Ectodermal cell (in vitro differentiated cells): ENCODE measurements at regions not wholly inside any gene's neighbourhood (a gene's known extent, or its start where the extent isn't known, plus 50 kb on each side); places are given as distances from the start of the nearest gene placed in this dataset.

Source experiments
- H3K27ac ChIP-seq: 2 replicates; pipeline ENCODE4 v1.7.0; 2013; ENCODE audit warnings: mild to moderate bottlenecking, low read depth, low read length; ENCODE audit not compliant: insufficient read depth, poor library complexity, severe bottlenecking
- H3K27me3 ChIP-seq: 2 replicates; pipeline ENCODE4 v1.7.0; 2013; ENCODE audit warnings: mild to moderate bottlenecking, low read length; ENCODE audit not compliant: insufficient read depth, control insufficient read depth, poor library complexity, severe bottlenecking
- H3K36me3 ChIP-seq: one replicate; pipeline ENCODE4 v1.7.0; 2013; ENCODE audit warnings: low read length; ENCODE audit not compliant: control insufficient read depth, insufficient read depth
- H3K4me1 ChIP-seq: one replicate; pipeline ENCODE4 v1.7.0; 2013; ENCODE audit warnings: low read length; ENCODE audit not compliant: control insufficient read depth, insufficient read depth
- H3K4me3 ChIP-seq: 2 replicates; pipeline ENCODE4 v1.7.0; 2013; ENCODE audit warnings: low read depth, low read length, control low read depth; ENCODE audit not compliant: insufficient read depth
- H3K9me3 ChIP-seq: 2 replicates; pipeline ENCODE4 v1.7.0; 2013; ENCODE audit warnings: mild to moderate bottlenecking, low read length, moderate library complexity; ENCODE audit not compliant: control insufficient read depth
- WGBS, 2 experiments: methylation state at CpG; one replicate each; pipeline ENCODE4 v1.1.7; 2013; ENCODE audit warnings: missing lambda C conversion rate in 2 of 2; 5-methylcytosine and 5-hydroxymethylcytosine counted together

GRCh38 chr15:25182098-25182478 lies 227.3 kb downstream of the SNRPN start:
- no peaks in the 10 kb centered on the region for H3K4me1 ChIP-seq
- no peak overlapping the region for H3K4me3 ChIP-seq
- H3K36me3 ChIP-seq = no peaks in the 10 kb centered on the region
- peaks cover 2% of the 10 kb centered on the region for H3K9me3 ChIP-seq
- no peak overlapping the region for H3K27ac ChIP-seq
- WGBS, 2 experiments = 89 to 92% methylated on average over 6 of the region's 6 CpGs
- H3K27me3 ChIP-seq = no peaks in the 10 kb centered on the region

- H3K9me3 ChIP-seq = peaks cover 2% of the 10 kb centered on the region
- no peaks in the 10 kb centered on the region for H3K4me1 ChIP-seq
- no peak overlapping the region for H3K4me3 ChIP-seq
- no peak overlapping the region for H3K27ac ChIP-seq
- no peaks in the 10 kb centered on the region for H3K36me3 ChIP-seq
- no peaks in the 10 kb centered on the region for H3K27me3 ChIP-seq
- WGBS, 2 experiments = 84% methylated on average over 14 of the region's 14 CpGs
These were observed 228.1 kb downstream of the SNRPN start for GRCh38 chr15:25182736-25183445.

- Histone ChIP-seq H3K36me3 (no peaks in the 10 kb centered on the region), H3K27ac (no peak overlapping the region), H3K4me3 (no peak overlapping the region), H3K9me3 (peaks cover 4% of the 10 kb centered on the region), H3K27me3 (no peaks in the 10 kb centered on the region), H3K4me1 (no peaks in the 10 kb centered on the region)
- WGBS, 2 experiments = 83 to 84% methylated on average over 9 of the region's 9 CpGs
These were observed 228.9 kb downstream of the SNRPN start for GRCh38 chr15:25183581-25184251.

GRCh38 chr15:25184356-25185155 lies 229.8 kb downstream of the SNRPN start:
- WGBS, 2 experiments = 84 to 85% methylated on average over 12 of the region's 12 CpGs
- H3K9me3 ChIP-seq = peaks cover 4% of the 10 kb centered on the region

GRCh38 chr15:25185156-25185710 lies 230.4 kb downstream of the SNRPN start:
- Histone ChIP-seq H3K27me3 (no peaks in the 10 kb centered on the region), H3K9me3 (peaks cover 4% of the 10 kb centered on the region), H3K27ac (no peak overlapping the region), H3K4me3 (no peak overlapping the region), H3K4me1 (no peaks in the 10 kb centered on the region), H3K36me3 (no peaks in the 10 kb centered on the region)
- 85 to 87% methylated on average over 15 of the region's 15 CpGs for WGBS, 2 experiments

More at GRCh38 chr15:25184356-25185155, 229.8 kb downstream of the SNRPN start:
- H3K36me3 ChIP-seq = no peaks in the 10 kb centered on the region
- no peak overlapping the region for H3K4me3 ChIP-seq
- no peaks in the 10 kb centered on the region for H3K27me3 ChIP-seq
- H3K4me1 ChIP-seq = no peaks in the 10 kb centered on the region
- no peak overlapping the region for H3K27ac ChIP-seq

GRCh38 chr15:25185791-25186190 lies 231.0 kb downstream of the SNRPN start:
- H3K4me1 ChIP-seq = no peaks in the 10 kb centered on the region
- H3K36me3 ChIP-seq = no peaks in the 10 kb centered on the region
- no peak overlapping the region for H3K27ac ChIP-seq
- H3K9me3 ChIP-seq = peaks cover 4% of the 10 kb centered on the region
- no peaks in the 10 kb centered on the region for H3K27me3 ChIP-seq
- 78 to 82% methylated on average over 6 of the region's 6 CpGs for WGBS, 2 experiments
- H3K4me3 ChIP-seq = no peak overlapping the region

GRCh38 chr15:25186411-25186810 lies 231.6 kb downstream of the SNRPN start:
- Histone ChIP-seq H3K9me3 (peaks cover 2% of the 10 kb centered on the region), H3K27ac (no peak overlapping the region), H3K4me1 (no peaks in the 10 kb centered on the region), H3K36me3 (no peaks in the 10 kb centered on the region), H3K27me3 (no peaks in the 10 kb centered on the region), H3K4me3 (no peak overlapping the region)
- 85 to 87% methylated on average over 9 of the region's 9 CpGs for WGBS, 2 experiments

GRCh38 chr15:25186906-25187645 lies 232.3 kb downstream of the SNRPN start:
- Histone ChIP-seq H3K27me3 (no peaks in the 10 kb centered on the region), H3K9me3 (peaks cover 2% of the 10 kb centered on the region), H3K4me1 (no peaks in the 10 kb centered on the region), H3K36me3 (no peaks in the 10 kb centered on the region), H3K27ac (no peak overlapping the region), H3K4me3 (no peak overlapping the region)
- WGBS, 2 experiments = 90 to 92% methylated on average over 14 of the region's 14 CpGs

- peaks cover 2% of the 10 kb centered on the region for H3K9me3 ChIP-seq
- 81% methylated on average over 7 of the region's 7 CpGs for WGBS, 2 experiments
- no peaks in the 10 kb centered on the region for H3K4me1 ChIP-seq
- H3K27ac ChIP-seq = no peak overlapping the region
- H3K4me3 ChIP-seq = no peak overlapping the region
- H3K27me3 ChIP-seq = no peaks in the 10 kb centered on the region
- no peaks in the 10 kb centered on the region for H3K36me3 ChIP-seq
These were observed 233.3 kb downstream of the SNRPN start for GRCh38 chr15:25188051-25188450.
